LNCaP clone FGC (cell line): ENCODE measurements at regions not wholly inside any gene's neighbourhood (a gene's known extent, or its start where the extent isn't known, plus 50 kb on each side); places are given as distances from the start of the nearest gene placed in this dataset.

Source experiments
- DNase-seq: peaks from one replicate; pipeline ENCODE4 v3.0.0-alpha.2; 2011; ENCODE audit warnings: low read depth
- H3K4me3 ChIP-seq: 2 replicates; pipeline ENCODE4 v1.5.1; 2011; ENCODE audit warnings: mild to moderate bottlenecking, low read depth, low read length, control low read depth
- CTCF ChIP-seq: IDR thresholded peaks from 2 replicates; pipeline ENCODE4 v1.5.1; 2012; ENCODE audit warnings: mild to moderate bottlenecking; ENCODE audit not compliant: control insufficient read depth, insufficient read depth; ENCODE audit errors: extremely low read depth

DNA sequence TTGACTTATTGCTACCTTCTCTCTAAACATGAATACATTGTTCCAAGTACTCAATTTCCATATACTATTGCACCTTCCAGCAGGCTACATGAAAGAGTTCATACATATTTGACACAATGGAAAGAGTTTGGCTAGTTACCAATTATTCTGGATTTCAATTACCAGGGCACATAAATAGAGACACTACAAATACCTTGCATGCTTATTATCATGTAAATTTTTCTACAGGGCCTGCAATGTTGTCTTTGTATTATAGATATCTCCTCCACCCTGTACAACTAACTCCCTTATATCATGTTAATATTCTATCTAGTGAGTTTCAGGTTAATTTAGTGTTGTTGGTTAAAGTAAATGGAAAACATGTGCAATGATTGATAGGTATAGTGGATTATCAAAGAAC lies 540.7 kb upstream of the SLITRK5 start:
- no peak for TF ChIP-seq CTCF
- H3K4me3 ChIP-seq: no peak overlapping the region
- DNase-seq: no peak

DNA sequence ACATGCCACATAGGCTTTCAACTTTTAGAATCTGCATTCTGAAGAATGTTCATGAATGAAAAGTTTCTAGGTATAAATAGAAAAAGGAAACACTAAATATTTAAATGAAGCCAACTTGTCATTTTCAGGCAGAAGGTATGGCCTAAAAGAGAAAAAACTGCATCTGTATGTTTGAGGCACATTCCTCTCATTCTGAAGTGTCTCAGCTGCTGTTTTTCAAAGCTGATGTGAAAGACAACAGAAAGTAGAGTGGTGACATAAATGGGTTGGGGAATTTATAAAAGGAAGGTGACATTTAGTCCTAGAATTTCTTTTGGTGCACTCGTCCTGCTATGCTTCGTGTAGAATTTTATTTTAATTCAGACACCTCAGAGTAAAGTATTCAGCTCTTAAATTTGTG lies 539.6 kb upstream of the SLITRK5 start:
- no peak overlapping the region for H3K4me3 ChIP-seq
- TF ChIP-seq CTCF: no peak
- no peak for DNase-seq

- TF ChIP-seq CTCF: no peak
- DNase-seq: no peak
- no peak overlapping the region for H3K4me3 ChIP-seq
Measured at GRCh38 chr13:87138866-87139265, 532.3 kb upstream of the SLITRK5 start.

DNA sequence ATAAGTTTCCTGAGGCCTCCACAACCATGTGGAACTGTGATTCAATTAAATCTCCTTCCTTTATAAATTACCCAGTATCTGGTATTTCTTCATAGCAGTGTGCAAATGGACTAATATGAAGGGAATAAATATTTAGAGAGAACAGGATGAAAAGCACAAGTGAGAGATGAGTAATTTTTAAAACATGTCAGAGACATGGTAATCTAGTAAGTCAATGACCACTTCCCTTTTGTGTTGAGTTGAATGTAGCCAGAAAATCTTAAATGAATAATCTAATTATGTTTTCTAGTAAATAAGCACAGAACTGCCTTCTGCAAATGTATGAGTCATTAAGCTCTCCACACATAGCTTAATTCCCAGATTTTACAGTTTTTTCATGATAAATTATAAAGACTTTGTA lies 524.1 kb upstream of the SLITRK5 start:
- no peak for DNase-seq
- TF ChIP-seq CTCF: no peak
- H3K4me3 ChIP-seq: no peak overlapping the region

- no peak for TF ChIP-seq CTCF
- no peak overlapping the region for H3K4me3 ChIP-seq
- DNase-seq: no peak
Measured at GRCh38 chr13:87153371-87153770, 517.8 kb upstream of the SLITRK5 start.

- H3K4me3 ChIP-seq: no peak overlapping the region
- DNase-seq: no peak
- TF ChIP-seq CTCF: no peak
Measured at GRCh38 chr13:87166348-87166747, 504.8 kb upstream of the SLITRK5 start.

DNA sequence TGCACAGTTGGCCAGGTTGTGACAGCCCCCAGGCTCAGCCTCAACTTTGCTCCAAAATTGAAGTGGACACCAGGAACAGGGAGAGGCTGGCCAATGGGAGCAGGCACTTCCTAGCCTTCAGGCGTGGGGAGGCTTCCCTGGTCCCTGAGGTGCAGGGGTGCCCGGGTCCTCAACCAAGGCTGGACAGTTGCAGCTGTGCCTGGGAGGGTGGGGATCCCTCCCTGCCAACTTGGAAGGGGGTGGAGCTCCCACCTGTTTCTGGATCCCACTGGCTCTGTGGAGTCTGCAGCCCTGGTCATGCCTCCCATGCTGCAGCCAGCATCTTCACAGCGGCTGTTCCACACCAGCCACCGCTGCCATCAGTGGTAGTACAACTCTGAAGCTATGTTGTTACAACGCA lies 502.8 kb upstream of the SLITRK5 start:
- H3K4me3 ChIP-seq: no peak overlapping the region
- DNase-seq: no peak
- no peak for TF ChIP-seq CTCF
